SK-N-SH (cell line): ENCODE measurements at regions not wholly inside any gene's neighbourhood (a gene's known extent, or its start where the extent isn't known, plus 50 kb on each side); places are given as distances from the start of the nearest gene placed in this dataset.

ENCODE experiments used
- CTCF ChIA-PET: fragments of 300-600, 350-600 bp; formaldehyde crosslinking; extraction: SDS; loops from one replicate; lab custom pipeline; 2021; lab: Yijun Ruan, JAX
- POLR2A ChIA-PET: fragments of 350-600 bp; sonication (Branson Sonifier 250); formaldehyde crosslinking; extraction: SDS; loops from one replicate; lab custom pipeline; 2020; ENCODE audit warnings: antibody characterized with exemption, inconsistent platforms; lab: Yijun Ruan, JAX
- DNase-seq: peaks from one replicate; pipeline ENCODE4 v3.0.0; 2012
- H2AFZ ChIP-seq: fragments of 200-600 bp; sonication (generic); 2 replicates; pipeline ENCODE4 v1.8.1; 2016; ENCODE audit warnings: antibody characterized with exemption, mild to moderate bottlenecking, low read depth
- H3F3A ChIP-seq: fragments of 200-600 bp; sonication (generic); replicated peaks from 2 replicates; pipeline ENCODE3; 2016; ENCODE audit warnings: antibody characterized with exemption, mild to moderate bottlenecking; ENCODE audit not compliant: insufficient read depth
- H3K27ac ChIP-seq, 2 experiments: fragments of 200-500 bp in 1 of 2; fragments of 200-600 bp in 1 of 2; sonication (Bioruptor generic) in 1 of 2; sonication (generic), shearing (Covaris generic) in 1 of 2; 2 replicates each; pipeline versions ENCODE4 v1.5.1 to v1.6.1; 2014 to 2016; ENCODE audit warnings: low read depth in 2 of 2, inconsistent platforms in 1 of 2, low read length in 1 of 2, mild to moderate bottlenecking in 1 of 2, mixed read lengths in 1 of 2
- H3K27me3 ChIP-seq: fragments of 200-600 bp; sonication (generic), shearing (Covaris generic); 2 replicates; pipeline ENCODE4 v1.6.1; 2016; ENCODE audit warnings: mixed run types; ENCODE audit not compliant: insufficient read depth
- H3K36me3 ChIP-seq, 2 experiments: fragments of 200-500 bp in 1 of 2; fragments of 200-600 bp in 1 of 2; sonication (Bioruptor generic) in 1 of 2; sonication (generic) in 1 of 2; replicated peaks in 1 of 2; 2 replicates each; pipeline versions ENCODE3 to v1.5.1; 2014 to 2016; ENCODE audit warnings: low read length in 1 of 2, mild to moderate bottlenecking in 1 of 2; ENCODE audit not compliant: insufficient read depth in 2 of 2, control insufficient read depth in 1 of 2
- H3K4me1 ChIP-seq, 2 experiments: fragments of 200-500 bp in 1 of 2; fragments of 200-600 bp in 1 of 2; sonication (Bioruptor generic) in 1 of 2; sonication (generic), shearing (Covaris generic) in 1 of 2; 2 replicates each; pipeline versions ENCODE4 v1.5.1 to v1.6.1; 2014 to 2016; ENCODE audit warnings: low read depth in 1 of 2, low read length in 1 of 2, mixed run types in 1 of 2; ENCODE audit not compliant: insufficient read depth in 2 of 2, control insufficient read depth in 1 of 2
- H3K4me2 ChIP-seq: fragments of 200-600 bp; sonication (generic), shearing (Covaris generic); 2 replicates; pipeline ENCODE4 v1.6.1; 2017; ENCODE audit warnings: mixed run types
- H3K4me3 ChIP-seq, 2 experiments: fragments of 200-500 bp in 1 of 2; fragments of 200-600 bp in 1 of 2; sonication (Bioruptor generic) in 1 of 2; sonication (generic), shearing (Covaris generic) in 1 of 2; 2 replicates each; pipeline versions ENCODE4 v1.5.1 to v1.8.1; 2014 to 2016; ENCODE audit warnings: low read depth in 2 of 2, inconsistent platforms in 1 of 2, low read length in 1 of 2, mild to moderate bottlenecking in 1 of 2, mixed read lengths in 1 of 2, moderate library complexity in 1 of 2
- H3K79me2 ChIP-seq: fragments of 200-600 bp; sonication (generic); 2 replicates; pipeline ENCODE4 v1.8.1; 2017; ENCODE audit warnings: mild to moderate bottlenecking; ENCODE audit not compliant: insufficient read depth
- H3K9ac ChIP-seq: fragments of 200-600 bp; sonication (generic); 2 replicates; pipeline ENCODE4 v1.6.1; 2017; ENCODE audit warnings: mixed run types
- H3K9me2 ChIP-seq: fragments of 200-600 bp; sonication (generic); 2 replicates; pipeline ENCODE4 v1.6.1; 2017; ENCODE audit warnings: mixed run types
- H3K9me3 ChIP-seq: fragments of 200-600 bp; sonication (generic); 2 replicates; pipeline ENCODE4 v1.6.1; 2017; ENCODE audit warnings: mixed run types, mild to moderate bottlenecking, moderate library complexity
- H4K20me1 ChIP-seq: fragments of 200-600 bp; sonication (generic); 2 replicates; pipeline ENCODE4 v1.6.1; 2017; ENCODE audit warnings: mild to moderate bottlenecking, mixed run types; ENCODE audit not compliant: insufficient read depth
- CHD2 ChIP-seq: fragments of 150-350 bp; IDR thresholded peaks from 2 replicates; pipeline ENCODE4 v1.6.1; 2018; ENCODE audit warnings: low read length; ENCODE audit not compliant: partially characterized antibody
- ELF1 ChIP-seq: IDR thresholded peaks from 2 replicates; pipeline ENCODE4 v1.4.0; 2012
- FOXJ3 ChIP-seq: sonication (generic); formaldehyde crosslinking; IDR thresholded peaks from 2 replicates; pipeline ENCODE4 v1.5.1; 2020; ENCODE audit warnings: mild to moderate bottlenecking, missing genetic modification reagents
- GABPA ChIP-seq: IDR thresholded peaks from 2 replicates; pipeline ENCODE4 v1.4.0; 2012; ENCODE audit warnings: low read depth, mild to moderate bottlenecking
- JUND ChIP-seq: IDR thresholded peaks from 2 replicates; pipeline ENCODE4 v1.4.0; 2012
- MEF2A ChIP-seq: IDR thresholded peaks from 2 replicates; pipeline ENCODE4 v1.4.0; 2012; ENCODE audit warnings: low read depth, borderline replicate concordance
- NFIC ChIP-seq: IDR thresholded peaks from 2 replicates; pipeline ENCODE4 v1.4.0; 2012; ENCODE audit warnings: borderline replicate concordance
- SMC3 ChIP-seq: IDR thresholded peaks from 2 replicates; pipeline ENCODE4 v1.6.1; 2012; ENCODE audit warnings: low read depth, low read length, improper control_type of control experiment
- WGBS: methylation state at CpG from one replicate; pipeline ENCODE4 v1.1.6; 2017; ENCODE audit warnings: low lambda C conversion rate; 5-methylcytosine and 5-hydroxymethylcytosine counted together
- TF ChIP-seq, protein P1 (sequence below): fragments of 150-350 bp; IDR thresholded peaks from 2 replicates; pipeline ENCODE4 v1.6.1; 2017; ENCODE audit warnings: antibody characterized with exemption, low read length, low read depth, borderline replicate concordance
- TF ChIP-seq, protein P2 (sequence below): IDR thresholded peaks from 2 replicates; pipeline ENCODE4 v1.4.0; 2012; ENCODE audit warnings: low read depth, borderline replicate concordance
- TF ChIP-seq, protein P3 (sequence below): IDR thresholded peaks from 2 replicates; pipeline ENCODE4; 2012

DNA sequence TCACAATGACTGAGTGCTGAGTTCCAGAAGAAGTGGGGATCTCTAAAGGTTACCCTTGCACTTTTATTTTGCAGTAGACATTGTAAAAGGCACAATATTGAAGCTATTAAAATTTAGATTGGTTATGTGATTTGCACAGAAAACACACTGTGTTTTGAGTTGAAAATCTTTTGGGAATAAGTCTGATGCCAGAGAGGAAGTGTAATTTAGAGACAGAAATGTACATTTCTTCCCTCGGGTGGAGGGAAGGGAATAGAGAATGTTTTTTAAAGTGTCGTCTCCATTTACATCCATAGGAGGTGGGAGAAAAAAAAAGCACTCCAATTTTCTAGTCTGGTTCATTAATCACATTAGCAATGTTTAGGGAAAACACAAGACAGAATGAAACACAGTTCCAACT is 465.8 kb downstream of the OLFM4 start:
- Histone ChIP-seq H3F3A (no peaks in the 10 kb centered on the region), H4K20me1 (no peaks in the 10 kb centered on the region), H3K9ac (no peak overlapping the region), H3K9me2 (no peaks in the 10 kb centered on the region), H3K4me2 (no peak overlapping the region), H3K27me3 (no peaks in the 10 kb centered on the region), H3K4me3 (no peak overlapping the region), H3K4me1 (no peaks in the 10 kb centered on the region), H2AFZ (no peak overlapping the region), H3K36me3 (no peaks in the 10 kb centered on the region), H3K79me2 (no peaks in the 10 kb centered on the region), H3K27ac (no peak overlapping the region), H3K9me3 (no peaks in the 10 kb centered on the region; the same call in 1 of the 2 replicates)
- ChIA-PET CTCF (no interaction called here), POLR2A (no interaction called here)
- TF ChIP-seq NFIC (no peak), GABPA (no peak), SMC3 (no peak), FOXJ3 (CRISPR knock-in tag) (no peak), JUND (no peak), CHD2 (no peak)
- TF ChIP-seq, protein P1, sequence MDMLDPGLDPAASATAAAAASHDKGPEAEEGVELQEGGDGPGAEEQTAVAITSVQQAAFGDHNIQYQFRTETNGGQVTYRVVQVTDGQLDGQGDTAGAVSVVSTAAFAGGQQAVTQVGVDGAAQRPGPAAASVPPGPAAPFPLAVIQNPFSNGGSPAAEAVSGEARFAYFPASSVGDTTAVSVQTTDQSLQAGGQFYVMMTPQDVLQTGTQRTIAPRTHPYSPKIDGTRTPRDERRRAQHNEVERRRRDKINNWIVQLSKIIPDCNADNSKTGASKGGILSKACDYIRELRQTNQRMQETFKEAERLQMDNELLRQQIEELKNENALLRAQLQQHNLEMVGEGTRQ, result no peak
- TF ChIP-seq, protein P2, sequence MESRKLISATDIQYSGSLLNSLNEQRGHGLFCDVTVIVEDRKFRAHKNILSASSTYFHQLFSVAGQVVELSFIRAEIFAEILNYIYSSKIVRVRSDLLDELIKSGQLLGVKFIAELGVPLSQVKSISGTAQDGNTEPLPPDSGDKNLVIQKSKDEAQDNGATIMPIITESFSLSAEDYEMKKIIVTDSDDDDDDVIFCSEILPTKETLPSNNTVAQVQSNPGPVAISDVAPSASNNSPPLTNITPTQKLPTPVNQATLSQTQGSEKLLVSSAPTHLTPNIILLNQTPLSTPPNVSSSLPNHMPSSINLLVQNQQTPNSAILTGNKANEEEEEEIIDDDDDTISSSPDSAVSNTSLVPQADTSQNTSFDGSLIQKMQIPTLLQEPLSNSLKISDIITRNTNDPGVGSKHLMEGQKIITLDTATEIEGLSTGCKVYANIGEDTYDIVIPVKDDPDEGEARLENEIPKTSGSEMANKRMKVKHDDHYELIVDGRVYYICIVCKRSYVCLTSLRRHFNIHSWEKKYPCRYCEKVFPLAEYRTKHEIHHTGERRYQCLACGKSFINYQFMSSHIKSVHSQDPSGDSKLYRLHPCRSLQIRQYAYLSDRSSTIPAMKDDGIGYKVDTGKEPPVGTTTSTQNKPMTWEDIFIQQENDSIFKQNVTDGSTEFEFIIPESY, result no peak
- TF ChIP-seq, protein P3, sequence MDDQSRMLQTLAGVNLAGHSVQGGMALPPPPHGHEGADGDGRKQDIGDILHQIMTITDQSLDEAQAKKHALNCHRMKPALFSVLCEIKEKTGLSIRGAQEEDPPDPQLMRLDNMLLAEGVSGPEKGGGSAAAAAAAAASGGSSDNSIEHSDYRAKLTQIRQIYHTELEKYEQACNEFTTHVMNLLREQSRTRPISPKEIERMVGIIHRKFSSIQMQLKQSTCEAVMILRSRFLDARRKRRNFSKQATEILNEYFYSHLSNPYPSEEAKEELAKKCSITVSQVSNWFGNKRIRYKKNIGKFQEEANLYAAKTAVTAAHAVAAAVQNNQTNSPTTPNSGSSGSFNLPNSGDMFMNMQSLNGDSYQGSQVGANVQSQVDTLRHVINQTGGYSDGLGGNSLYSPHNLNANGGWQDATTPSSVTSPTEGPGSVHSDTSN, result no peak
- DNase-seq, result no peak
- WGBS, result 33% methylated on average over 2 of the region's 2 CpGs

DNA sequence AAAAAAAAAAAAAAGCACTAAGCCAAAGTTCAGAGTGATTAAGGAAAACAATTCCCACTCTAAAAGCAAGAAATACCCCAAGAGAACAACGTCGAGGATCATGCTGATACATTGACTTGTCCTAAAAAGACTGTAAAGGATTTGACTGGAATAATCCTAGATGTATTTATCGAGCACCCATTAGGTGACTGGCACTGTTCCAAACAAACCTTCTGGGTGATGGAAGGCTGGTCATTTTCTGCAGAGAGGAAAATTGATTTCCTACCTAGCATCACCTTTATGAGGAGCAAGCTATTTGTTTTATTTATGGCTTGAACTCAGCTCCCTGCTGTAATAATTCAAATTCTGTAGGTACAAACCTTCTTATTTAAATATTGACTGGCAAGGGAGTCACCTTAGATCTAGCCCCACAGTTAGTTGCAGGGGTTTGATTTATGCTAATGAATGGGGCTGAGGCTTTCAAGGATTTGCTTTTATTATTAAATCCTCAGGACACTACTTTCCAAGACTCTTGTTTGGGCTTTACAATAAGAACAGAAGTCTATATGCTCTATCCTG is 471.0 kb downstream of the OLFM4 start:
- Histone ChIP-seq H3K4me3 (no peak overlapping the region), H3K9me2 (no peaks in the 10 kb centered on the region), H3K27me3 (no peaks in the 10 kb centered on the region), H3K36me3 (no peaks in the 10 kb centered on the region), H2AFZ (no peak overlapping the region), H3K9ac (no peak overlapping the region), H3K9me3 (no peaks in the 10 kb centered on the region), H3K27ac (no peak overlapping the region), H3F3A (no peaks in the 10 kb centered on the region), H4K20me1 (no peaks in the 10 kb centered on the region), H3K4me2 (no peak overlapping the region), H3K79me2 (no peaks in the 10 kb centered on the region), H3K4me1 (no peaks in the 10 kb centered on the region)
- TF ChIP-seq MEF2A, result no peak
- no peak for TF ChIP-seq ELF1
- POLR2A ChIA-PET, result no interaction called here
- DNase-seq, result no peak
- 20% methylated on average over 3 of the region's 3 CpGs for WGBS
- CTCF ChIA-PET, result no interaction called here
